T47D (cell line): ENCODE measurements at regions not wholly inside any gene's neighbourhood (a gene's known extent, or its start where the extent isn't known, plus 50 kb on each side); places are given as distances from the start of the nearest gene placed in this dataset.
A peak's percentile ranks its signal among the peaks of the same experiment; 100 is the strongest.

Experiments
- DNase-seq, 2 experiments: peaks; one replicate each; pipeline versions ENCODE4 v3.0.0 to v3.0.0-alpha.2; 2011 to 2012; ENCODE audit warnings: low read depth in 1 of 2, low spot score in 1 of 2
- JUND ChIP-seq: IDR thresholded peaks from 2 replicates; pipeline ENCODE4 v1.6.1; 2012; ENCODE audit warnings: low read depth
- in situ Hi-C: cut with HindIII; loops from 2 replicates; pipeline ENCODE4 v1.10.0; 2016; ENCODE audit warnings: low sequenced_read_pairs, low pct_unique_long_range_greater_than_20kb

- in situ Hi-C loops, result no loop called here
- no peak for DNase-seq
- TF ChIP-seq JUND, result no peak
Measured at GRCh38 chr6:120260636-120261035, 911.1 kb upstream of the MAN1A1 start.

GRCh38 chr6:120254651-120255050 is 905.1 kb upstream of the MAN1A1 start:
- TF ChIP-seq JUND, result no peak
- no peak for DNase-seq
- in situ Hi-C loops, result no loop called here

DNA sequence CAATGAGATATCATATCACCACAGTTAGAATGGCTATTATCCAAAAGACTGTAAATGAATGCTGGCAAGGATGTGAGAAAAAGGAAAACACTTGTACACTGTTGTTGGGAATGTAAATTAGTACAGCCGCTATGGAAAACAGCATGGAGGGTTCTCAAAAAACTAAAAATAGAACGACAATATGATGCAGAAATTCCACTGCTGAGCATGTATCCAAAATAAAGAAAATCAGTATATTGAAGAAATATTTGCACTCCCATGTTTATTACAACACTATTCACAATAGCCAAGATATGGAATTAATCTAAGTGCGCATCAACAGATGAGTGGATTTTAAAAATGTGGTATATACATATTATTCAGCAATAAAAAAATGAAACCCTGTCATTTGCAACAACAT is 898.9 kb upstream of the MAN1A1 start:
- TF ChIP-seq JUND, result no peak
- in situ Hi-C loops, result no loop called here
- DNase-seq, result no peak

DNA sequence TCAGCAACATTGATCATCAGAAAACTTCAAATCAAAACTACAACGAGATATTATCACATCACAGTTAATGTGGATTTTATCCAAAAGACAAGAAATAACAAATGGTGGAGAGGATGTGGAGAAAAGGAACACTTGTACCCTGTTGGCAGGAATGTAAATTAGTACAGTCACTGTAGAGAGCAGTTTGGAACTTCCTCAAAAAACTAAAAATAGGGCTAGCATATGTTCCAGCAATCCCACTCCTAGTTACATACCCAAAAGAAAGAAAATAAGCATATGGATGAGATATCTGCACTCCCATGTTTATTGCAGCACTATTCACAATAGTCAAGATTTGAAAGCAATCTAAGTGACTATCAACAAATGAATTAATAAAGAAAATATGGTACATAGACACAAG is 887.7 kb upstream of the MAN1A1 start:
- no peak for DNase-seq
- TF ChIP-seq JUND, result no peak
- in situ Hi-C loops, result no loop called here

DNA sequence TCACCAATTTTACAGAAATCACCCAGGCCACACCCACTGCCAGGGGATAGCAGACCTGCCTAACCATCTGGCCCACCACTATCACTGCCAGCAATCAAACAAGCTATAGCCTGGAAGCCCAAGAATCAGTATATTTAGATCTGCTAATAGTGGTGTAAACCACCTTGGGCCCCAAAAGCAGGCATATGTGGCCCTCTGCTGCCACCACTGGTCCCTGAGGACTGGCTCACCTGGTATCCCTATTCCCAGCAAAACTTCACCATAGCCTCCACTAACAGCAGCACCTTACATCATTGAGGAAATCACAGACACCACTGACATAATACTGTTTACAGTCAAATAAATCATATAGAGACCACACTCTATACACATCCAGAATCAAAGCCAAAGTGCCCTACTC is 880.4 kb upstream of the MAN1A1 start:
- peak in 1 of 2 experiments; percentile 52 for DNase-seq
- TF ChIP-seq JUND, result no peak
- in situ Hi-C loops, result no loop called here

DNA sequence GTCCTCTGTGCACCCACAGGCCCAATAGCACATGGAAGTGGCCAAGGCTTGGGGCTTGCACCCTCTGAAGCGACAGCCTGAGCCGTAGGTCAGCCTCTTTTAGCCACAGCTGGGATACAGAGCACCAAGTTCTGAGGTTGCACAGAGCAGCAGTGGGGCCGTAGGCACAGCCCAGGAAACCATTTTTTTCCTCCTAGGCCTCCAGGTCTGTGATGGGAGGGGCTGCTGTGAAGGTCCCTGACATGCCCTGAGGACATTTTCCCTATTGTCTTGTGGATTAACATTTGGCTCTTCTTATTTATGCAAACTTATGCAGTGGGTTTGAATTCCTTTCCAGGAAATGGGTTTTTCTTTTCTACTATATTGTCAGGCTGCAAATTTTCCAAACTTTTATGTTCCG is 878.7 kb upstream of the MAN1A1 start:
- no peak for TF ChIP-seq JUND
- in situ Hi-C loops, result no loop called here
- DNase-seq, result no peak

DNA sequence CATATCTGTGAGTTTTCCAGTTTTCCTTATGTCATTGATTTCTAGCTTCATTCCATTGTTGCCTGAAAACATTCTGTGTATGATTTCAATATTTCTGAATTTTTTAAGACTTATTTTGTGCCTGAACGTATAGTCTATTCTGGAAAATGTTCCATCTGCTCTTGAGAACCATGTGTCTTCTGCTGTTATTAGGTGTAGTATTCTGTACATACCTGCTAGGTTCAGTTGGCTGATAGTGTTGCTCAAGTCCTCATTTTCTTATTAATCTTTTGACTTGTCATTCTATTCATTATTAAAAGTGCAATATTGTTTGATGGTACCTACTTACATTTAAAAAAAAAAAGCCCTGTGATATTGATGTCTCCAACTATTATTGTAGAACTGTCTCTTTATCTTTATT is 869.8 kb upstream of the MAN1A1 start:
- no peak for DNase-seq
- TF ChIP-seq JUND, result no peak
- in situ Hi-C loops, result no loop called here

DNA sequence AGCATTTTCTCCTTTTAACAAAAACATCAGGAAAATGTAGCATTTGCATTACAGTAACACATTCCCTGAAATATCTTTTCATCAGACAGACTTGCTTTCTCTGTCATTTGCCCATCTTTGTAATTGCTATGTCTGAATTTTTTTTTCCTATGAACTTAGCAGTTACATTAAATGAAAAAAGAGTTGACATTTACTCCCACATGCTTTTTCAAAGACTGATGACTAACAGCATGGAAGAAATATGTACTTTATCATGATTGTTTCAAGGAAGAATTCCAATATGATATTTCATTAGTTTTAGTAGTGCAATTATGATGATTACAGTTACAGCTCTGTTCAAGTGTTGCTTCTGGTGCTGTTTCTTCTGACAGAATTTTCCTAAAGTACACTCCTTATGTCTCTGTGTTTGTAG is 864.5 kb upstream of the MAN1A1 start:
- DNase-seq, result no peak
- in situ Hi-C loops, result no loop called here
- no peak for TF ChIP-seq JUND

DNA sequence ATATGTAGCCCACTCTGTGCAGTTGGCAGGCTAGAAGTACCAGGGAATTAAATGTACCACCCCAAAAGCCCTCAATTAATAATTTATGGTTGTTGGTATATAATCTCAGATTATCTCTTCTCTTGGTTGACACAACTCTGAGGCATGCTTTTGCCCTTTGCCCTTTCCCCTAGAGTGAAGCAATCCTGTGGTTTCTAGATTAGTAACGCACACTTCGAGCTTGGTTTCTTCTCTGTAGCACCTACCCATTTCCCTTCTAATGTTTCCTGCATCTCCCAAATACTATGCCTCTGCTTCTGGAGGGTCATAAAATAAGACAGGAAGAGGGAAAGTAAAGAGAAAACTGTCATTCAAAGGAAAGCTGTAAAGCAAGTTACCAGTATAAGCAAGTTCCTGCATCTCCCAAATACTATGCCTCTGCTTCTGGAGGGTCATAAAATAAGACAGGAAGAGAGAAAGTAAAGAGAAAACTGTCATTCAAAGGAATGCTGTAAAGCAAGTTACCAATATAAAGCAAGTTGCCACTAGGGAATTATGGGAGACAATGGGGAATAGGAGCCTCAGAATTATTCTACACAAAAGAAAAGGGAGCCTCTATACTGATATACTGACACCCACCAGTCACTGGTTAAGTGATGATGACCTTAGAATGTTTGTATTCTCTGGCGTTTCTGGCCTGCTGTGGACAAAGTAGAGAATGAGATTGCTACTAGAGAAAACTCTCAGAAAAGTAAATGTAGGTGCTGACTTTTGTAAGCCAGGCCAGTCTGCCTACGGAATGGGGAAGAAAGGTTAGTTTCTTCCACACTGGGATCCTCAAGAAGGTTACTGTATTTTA is 862.6 kb upstream of the MAN1A1 start:
- TF ChIP-seq JUND, result no peak
- DNase-seq, result peak in 1 of 2 experiments; percentile 33
- in situ Hi-C loops, result no loop called here

- TF ChIP-seq JUND, result no peak
Measured at GRCh38 chr6:120202878-120203277, 853.3 kb upstream of the MAN1A1 start.

GRCh38 chr6:120200853-120201252 is 851.3 kb upstream of the MAN1A1 start:
- TF ChIP-seq JUND, result no peak
- DNase-seq, result no peak
- in situ Hi-C loops, result no loop called here

More at GRCh38 chr6:120202878-120203277, 853.3 kb upstream of the MAN1A1 start:
- in situ Hi-C loops, result no loop called here
- DNase-seq, result no peak

DNA sequence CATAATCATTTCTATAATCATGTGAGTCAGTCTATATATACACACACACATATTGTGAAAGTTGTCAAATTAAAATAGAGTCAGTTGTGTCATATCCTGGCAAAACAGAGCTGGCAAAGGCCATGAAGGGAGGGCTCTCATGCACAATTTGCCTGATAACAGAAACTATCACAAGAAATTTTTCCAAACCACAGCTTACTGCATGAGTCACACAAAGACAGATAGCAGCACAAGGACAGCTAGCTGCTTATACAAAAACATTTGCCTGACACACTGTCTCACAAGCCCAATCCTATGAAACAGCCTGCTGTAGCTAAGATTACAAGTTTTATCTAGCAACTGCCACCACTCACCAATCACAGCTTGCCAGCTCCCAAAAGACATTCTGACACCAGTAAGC is 848.5 kb upstream of the MAN1A1 start:
- in situ Hi-C loops, result no loop called here
- no peak for TF ChIP-seq JUND
- no peak for DNase-seq

DNA sequence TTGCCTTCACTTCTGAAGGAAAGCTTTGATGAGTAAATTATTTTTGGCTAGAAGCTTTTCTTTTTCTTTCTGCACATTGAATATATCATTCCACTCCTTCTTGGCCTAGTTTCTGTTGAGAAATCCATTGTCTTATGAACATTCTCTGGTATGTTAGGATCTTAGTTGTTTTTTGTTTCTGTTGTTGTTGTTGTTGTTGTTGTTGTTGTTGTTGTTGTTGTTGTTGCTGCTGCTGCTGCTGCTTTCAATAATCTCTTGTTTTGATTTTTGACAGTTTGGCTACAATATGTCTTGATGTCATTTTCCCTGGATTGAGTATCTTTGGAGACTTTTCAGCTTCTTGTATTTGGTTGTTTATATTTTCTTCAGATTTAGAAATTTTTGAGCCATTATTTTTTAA is 836.5 kb upstream of the MAN1A1 start:
- in situ Hi-C loops, result no loop called here
- no peak for DNase-seq
- no peak for TF ChIP-seq JUND

DNA sequence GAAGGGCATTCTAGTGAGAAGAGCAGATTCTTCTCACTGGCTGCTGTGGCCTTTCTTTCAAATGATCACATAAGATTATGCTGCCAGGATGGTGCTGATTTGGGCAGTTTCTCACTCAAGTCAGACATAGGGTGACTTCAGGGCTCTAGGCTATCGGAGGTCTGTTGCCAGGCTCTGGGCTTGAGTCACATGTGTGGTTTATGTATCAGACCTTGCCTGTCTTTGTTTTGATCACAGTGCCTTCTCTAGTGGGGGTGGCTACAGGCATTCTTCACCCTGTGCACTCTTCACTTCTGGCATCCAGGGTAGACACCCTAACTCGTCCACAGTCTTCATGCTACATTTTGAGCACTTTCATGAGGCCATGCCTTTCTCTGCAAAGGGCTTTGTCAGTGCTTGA is 823.7 kb upstream of the MAN1A1 start:
- TF ChIP-seq JUND, result no peak
- DNase-seq, result no peak
- in situ Hi-C loops, result no loop called here
